Endodermal cell (in vitro differentiated cells): ENCODE measurements at regions not wholly inside any gene's neighbourhood (a gene's known extent, or its start where the extent isn't known, plus 50 kb on each side); places are given as distances from the start of the nearest gene placed in this dataset.
"Not testable (repeated sequence)": the region's sequence is repeated elsewhere in the genome, so short reads cannot be mapped to it uniquely, and the experiment has no call there.

Experiments used
- DNase-seq: peaks from one replicate; pipeline ENCODE4 v3.0.0-alpha.2; 2017
- H3K27ac ChIP-seq: 2 replicates; pipeline ENCODE4 v1.5.1; 2013; ENCODE audit warnings: mild to moderate bottlenecking, low read depth, low read length, moderate library complexity
- H3K27me3 ChIP-seq: 2 replicates; pipeline ENCODE4 v1.6.1; 2013; ENCODE audit warnings: mild to moderate bottlenecking, low read length, moderate library complexity; ENCODE audit not compliant: insufficient read depth, control insufficient read depth, poor library complexity, severe bottlenecking
- H3K36me3 ChIP-seq: 2 replicates; pipeline ENCODE4 v1.7.0; 2013; ENCODE audit warnings: mild to moderate bottlenecking, low read length, moderate library complexity; ENCODE audit not compliant: control insufficient read depth, insufficient read depth
- H3K4me1 ChIP-seq: one replicate; pipeline ENCODE4 v1.7.0; 2013; ENCODE audit warnings: low read length; ENCODE audit not compliant: control insufficient read depth, insufficient read depth
- H3K4me3 ChIP-seq: 2 replicates; pipeline ENCODE4 v1.5.1; 2013; ENCODE audit warnings: mild to moderate bottlenecking, low read length, moderate library complexity
- H3K9ac ChIP-seq: 2 replicates; pipeline ENCODE4 v1.6.1; 2013; ENCODE audit warnings: mild to moderate bottlenecking, low read length, moderate library complexity; ENCODE audit not compliant: poor library complexity, severe bottlenecking; ENCODE audit errors: extremely low read depth
- H3K9me3 ChIP-seq: 2 replicates; pipeline ENCODE4 v1.6.1; 2013; ENCODE audit warnings: mild to moderate bottlenecking, low read length, moderate library complexity; ENCODE audit not compliant: control insufficient read depth
- H3K27ac Mint-ChIP-seq: 2 replicates; pipeline ENCODE4 v1.8.0; 2020; ENCODE audit warnings: mixed read lengths
- H3K27me3 Mint-ChIP-seq: 2 replicates; pipeline ENCODE4 v1.8.0; 2021; ENCODE audit warnings: mild to moderate bottlenecking, mixed read lengths; ENCODE audit not compliant: insufficient read depth
- H3K36me3 Mint-ChIP-seq: 2 replicates; pipeline ENCODE4 v1.8.0; 2020; ENCODE audit warnings: low read depth, mixed read lengths
- H3K4me1 Mint-ChIP-seq: 2 replicates; pipeline ENCODE4 v1.8.0; 2020; ENCODE audit warnings: mixed read lengths
- H3K4me3 Mint-ChIP-seq: 2 replicates; pipeline ENCODE4 v1.8.0; 2020; ENCODE audit warnings: mild to moderate bottlenecking, moderate library complexity, mixed read lengths
- H3K9me3 Mint-ChIP-seq: 2 replicates; pipeline ENCODE4 v1.8.0; 2020; ENCODE audit warnings: mild to moderate bottlenecking, mixed read lengths
- CTCF ChIP-seq: fragments of 200-600 bp; sonication (generic); conservative IDR thresholded peaks from 2 replicates; pipeline ENCODE4 v1.5.0; 2021; ENCODE audit warnings: antibody characterized with exemption, mild to moderate bottlenecking
- WGBS, 2 experiments: methylation state at CpG; one replicate each; pipeline versions ENCODE4 v1.1.5 to v1.1.7; 2013; ENCODE audit warnings: missing lambda C conversion rate in 2 of 2, mixed read lengths in 1 of 2; ENCODE audit not compliant: insufficient coverage in 1 of 2, insufficient read length in 1 of 2; 5-methylcytosine and 5-hydroxymethylcytosine counted together

- Mint-ChIP-seq H3K4me1 (no peaks in the 10 kb centered on the region), H3K27me3 (no peaks in the 10 kb centered on the region), H3K27ac (no peak overlapping the region), H3K36me3 (no peaks in the 10 kb centered on the region), H3K4me3 (no peak overlapping the region), H3K9me3 (peaks cover 64% of the 10 kb centered on the region)
- 36 to 48% methylated on average over 1 of the region's 2 CpGs for WGBS, 2 experiments
- Histone ChIP-seq H3K4me3 (no peak overlapping the region), H3K27ac (no peak overlapping the region), H3K4me1 (no peaks in the 10 kb centered on the region), H3K27me3 (no peaks in the 10 kb centered on the region), H3K36me3 (no peaks in the 10 kb centered on the region), H3K9me3 (peaks cover 5% of the 10 kb centered on the region), H3K9ac (no peak overlapping the region)
- TF ChIP-seq CTCF = no peak
- no peak for DNase-seq
Observed at GRCh38 chr20:30412972-30413371, 844.5 kb upstream of the DEFB115 start.

- H3K4me1 Mint-ChIP-seq, DNase-seq, H3K4me3 Mint-ChIP-seq, H3K27ac ChIP-seq, H3K4me3 ChIP-seq, H3K36me3 Mint-ChIP-seq, H3K4me1 ChIP-seq, H3K27me3 Mint-ChIP-seq, H3K27ac Mint-ChIP-seq, H3K36me3 ChIP-seq, H3K9ac ChIP-seq, H3K9me3 ChIP-seq, H3K27me3 ChIP-seq: not testable (repeated sequence)
- 62 to 89% methylated on average over 3 to 4 of the region's 4 CpGs for WGBS, 2 experiments
- peaks cover 29% of the 10 kb centered on the region for H3K9me3 Mint-ChIP-seq
Observed at GRCh38 chr20:30417387-30417786, 840.1 kb upstream of the DEFB115 start.

GRCh38 chr20:30418378-30418777 is 839.1 kb upstream of the DEFB115 start:
- not testable (repeated sequence) for DNase-seq, H3K4me1 Mint-ChIP-seq, H3K4me3 Mint-ChIP-seq, H3K36me3 ChIP-seq, H3K9ac ChIP-seq, H3K27ac ChIP-seq, H3K4me3 ChIP-seq, H3K4me1 ChIP-seq, H3K27ac Mint-ChIP-seq, H3K9me3 ChIP-seq, H3K36me3 Mint-ChIP-seq, H3K27me3 Mint-ChIP-seq, H3K27me3 ChIP-seq
- WGBS, 2 experiments = 93 to 94% methylated on average over 3 to 4 of the region's 4 CpGs
- H3K9me3 Mint-ChIP-seq = peaks cover 20% of the 10 kb centered on the region

DNA sequence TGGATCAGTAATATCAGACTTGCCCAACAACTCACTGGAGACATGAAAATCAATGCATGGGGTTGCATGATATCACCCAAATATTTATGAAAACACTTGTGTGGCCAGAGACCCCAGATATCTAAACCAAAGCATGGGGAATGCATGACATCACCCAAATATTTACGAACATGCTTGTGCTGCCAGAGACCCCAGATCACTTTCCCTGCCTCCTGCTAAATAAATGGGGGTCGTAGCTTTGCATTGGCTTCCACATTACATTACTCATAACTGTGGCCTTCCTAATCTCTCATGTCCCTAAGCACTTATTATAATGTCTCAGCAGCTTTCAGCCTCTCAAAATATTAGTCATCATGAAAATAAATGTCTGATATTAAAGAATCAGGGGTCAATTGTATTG is 838.0 kb upstream of the DEFB115 start:
- Histone ChIP-seq H3K9me3 (peaks cover 3% of the 10 kb centered on the region), H3K27ac (no peak overlapping the region), H3K9ac (no peak overlapping the region), H3K4me3 (no peak overlapping the region), H3K27me3 (no peaks in the 10 kb centered on the region), H3K36me3 (no peaks in the 10 kb centered on the region), H3K4me1 (no peaks in the 10 kb centered on the region)
- Mint-ChIP-seq H3K27me3 (no peaks in the 10 kb centered on the region), H3K36me3 (no peaks in the 10 kb centered on the region), H3K4me3 (no peak overlapping the region), H3K9me3 (peaks cover 17% of the 10 kb centered on the region), H3K4me1 (no peaks in the 10 kb centered on the region), H3K27ac (no peak overlapping the region)
- no peak for TF ChIP-seq CTCF
- DNase-seq = no peak
- 75 to 86% methylated on average over 2 of the region's 2 CpGs for WGBS, 2 experiments

DNA sequence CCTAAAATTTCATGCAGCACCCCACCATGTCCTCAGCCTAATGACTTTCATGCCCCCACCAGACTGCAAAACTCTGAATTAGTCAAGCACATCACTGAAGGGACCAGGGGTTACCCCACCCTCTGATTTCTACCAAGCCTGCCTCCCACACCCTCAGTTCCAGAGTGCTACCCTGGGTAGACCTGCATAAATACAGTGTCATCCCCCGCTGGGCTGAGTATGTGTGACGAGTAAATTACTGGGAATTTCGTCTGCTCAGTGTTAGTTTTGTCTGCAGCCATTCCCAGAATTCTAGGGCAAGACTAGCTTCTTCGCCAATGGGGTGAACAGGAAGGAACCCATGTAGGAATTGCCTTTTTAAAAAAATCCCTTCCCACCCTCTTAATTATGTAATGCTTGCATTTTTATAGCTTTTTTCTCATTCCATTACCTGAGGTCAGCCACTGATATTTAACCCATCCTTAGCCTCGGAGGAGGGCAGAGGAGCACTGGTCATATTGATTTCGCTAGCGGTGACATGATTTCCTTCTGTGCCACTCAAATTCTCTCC is 837.5 kb upstream of the DEFB115 start:
- H3K27me3 ChIP-seq, H3K36me3 ChIP-seq, H3K9me3 ChIP-seq, H3K4me1 Mint-ChIP-seq, H3K27me3 Mint-ChIP-seq, H3K27ac Mint-ChIP-seq, H3K9ac ChIP-seq, H3K4me3 ChIP-seq, H3K36me3 Mint-ChIP-seq, H3K4me3 Mint-ChIP-seq, H3K4me1 ChIP-seq, H3K27ac ChIP-seq: not testable (repeated sequence)
- WGBS, 2 experiments = 73 to 83% methylated on average over 4 to 7 of the region's 7 CpGs
- DNase-seq = peak; percentile 47
- H3K9me3 Mint-ChIP-seq = peaks cover 17% of the 10 kb centered on the region
